ENCODE measurements at regions not wholly inside any gene's neighbourhood (a gene's known extent, or its start where the extent isn't known, plus 50 kb on each side); places are given as distances from the start of the nearest gene placed in this dataset.
"Not testable (repeated sequence)": the region's sequence is repeated elsewhere in the genome, so short reads cannot be mapped to it uniquely, and the experiment has no call there.

GRCh38 chr12:58720421-58720820 lies 199.9 kb downstream of the LRIG3 start:
- no peak for DNase-seq (ENCODE audit: low read depth)

- no peak for DNase-seq (ENCODE audit: low read depth)
These were observed 194.8 kb downstream of the LRIG3 start for GRCh38 chr12:58725400-58726105.

GRCh38 chr12:58727521-58727920 lies 192.8 kb downstream of the LRIG3 start:
- no peak for DNase-seq (ENCODE audit: low read depth)

GRCh38 chr12:58728397-58728796 lies 191.9 kb downstream of the LRIG3 start:
- DNase-seq (ENCODE audit: low read depth) = no peak

- DNase-seq (ENCODE audit: low read depth) = no peak
These were observed 189.2 kb downstream of the LRIG3 start for GRCh38 chr12:58731096-58731495.

GRCh38 chr12:58732894-58733293 lies 187.4 kb downstream of the LRIG3 start:
- no peak for DNase-seq (ENCODE audit: low read depth)

- DNase-seq (ENCODE audit: low read depth) = no peak
These were observed 179.1 kb downstream of the LRIG3 start for GRCh38 chr12:58741226-58741625.

GRCh38 chr12:58745348-58746125 lies 174.8 kb downstream of the LRIG3 start:
- peak; percentile 4 for DNase-seq (ENCODE audit: low read depth)

- no peak for DNase-seq (ENCODE audit: low read depth)
These were observed 172.8 kb downstream of the LRIG3 start for GRCh38 chr12:58747533-58747932.

GRCh38 chr12:58750484-58750883 lies 169.8 kb downstream of the LRIG3 start:
- peak; percentile 68 for DNase-seq (ENCODE audit: low read depth)

- DNase-seq (ENCODE audit: low read depth) = peak; percentile 15
These were observed 162.9 kb downstream of the LRIG3 start for GRCh38 chr12:58757422-58757821.

- not testable (repeated sequence) for DNase-seq (ENCODE audit: low read depth)
These were observed 160.6 kb downstream of the LRIG3 start for GRCh38 chr12:58759745-58760144.

- DNase-seq (ENCODE audit: low read depth) = no peak
These were observed 159.0 kb downstream of the LRIG3 start for GRCh38 chr12:58761308-58761707.

GRCh38 chr12:58764100-58764953 lies 156.0 kb downstream of the LRIG3 start:
- DNase-seq (ENCODE audit: low read depth) = no peak

GRCh38 chr12:58765076-58765475 lies 155.2 kb downstream of the LRIG3 start:
- no peak for DNase-seq (ENCODE audit: low read depth)

- no peak for DNase-seq (ENCODE audit: low read depth)
These were observed 154.4 kb downstream of the LRIG3 start for GRCh38 chr12:58765653-58766512.

GRCh38 chr12:58766513-58766870 lies 153.8 kb downstream of the LRIG3 start:
- DNase-seq (ENCODE audit: low read depth) = no peak

GRCh38 chr12:58767496-58767895 lies 152.8 kb downstream of the LRIG3 start:
- DNase-seq (ENCODE audit: low read depth) = no peak

GRCh38 chr12:58773986-58774385 lies 146.3 kb downstream of the LRIG3 start:
- DNase-seq (ENCODE audit: low read depth) = no peak

- DNase-seq (ENCODE audit: low read depth) = no peak
These were observed 145.6 kb downstream of the LRIG3 start for GRCh38 chr12:58774731-58775130.

GRCh38 chr12:58775396-58775795 lies 144.9 kb downstream of the LRIG3 start:
- DNase-seq (ENCODE audit: low read depth) = no peak
